ENCODE measurements at regions not wholly inside any gene's neighbourhood (a gene's known extent, or its start where the extent isn't known, plus 50 kb on each side); places are given as distances from the start of the nearest gene placed in this dataset.

- DNase-seq (ENCODE audit: low read depth), result no peak
These were observed 242.8 kb downstream of the ATP23 start for GRCh38 chr12:58184212-58184611.

GRCh38 chr12:58186401-58186800 lies 245.0 kb downstream of the ATP23 start:
- no peak for DNase-seq (ENCODE audit: low read depth)
- TF ChIP-seq, protein P1, sequence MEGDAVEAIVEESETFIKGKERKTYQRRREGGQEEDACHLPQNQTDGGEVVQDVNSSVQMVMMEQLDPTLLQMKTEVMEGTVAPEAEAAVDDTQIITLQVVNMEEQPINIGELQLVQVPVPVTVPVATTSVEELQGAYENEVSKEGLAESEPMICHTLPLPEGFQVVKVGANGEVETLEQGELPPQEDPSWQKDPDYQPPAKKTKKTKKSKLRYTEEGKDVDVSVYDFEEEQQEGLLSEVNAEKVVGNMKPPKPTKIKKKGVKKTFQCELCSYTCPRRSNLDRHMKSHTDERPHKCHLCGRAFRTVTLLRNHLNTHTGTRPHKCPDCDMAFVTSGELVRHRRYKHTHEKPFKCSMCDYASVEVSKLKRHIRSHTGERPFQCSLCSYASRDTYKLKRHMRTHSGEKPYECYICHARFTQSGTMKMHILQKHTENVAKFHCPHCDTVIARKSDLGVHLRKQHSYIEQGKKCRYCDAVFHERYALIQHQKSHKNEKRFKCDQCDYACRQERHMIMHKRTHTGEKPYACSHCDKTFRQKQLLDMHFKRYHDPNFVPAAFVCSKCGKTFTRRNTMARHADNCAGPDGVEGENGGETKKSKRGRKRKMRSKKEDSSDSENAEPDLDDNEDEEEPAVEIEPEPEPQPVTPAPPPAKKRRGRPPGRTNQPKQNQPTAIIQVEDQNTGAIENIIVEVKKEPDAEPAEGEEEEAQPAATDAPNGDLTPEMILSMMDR (IDR thresholded peaks at IDR 0.05; ENCODE audit: insufficient read depth, low read depth, low read length), result no peak
- no peak overlapping the region for H3K4me3 ChIP-seq (ENCODE audit: low read depth, low read length)

More at GRCh38 chr12:58184212-58184611, 242.8 kb downstream of the ATP23 start:
- TF ChIP-seq, protein P1 (IDR thresholded peaks at IDR 0.05; ENCODE audit: insufficient read depth, low read depth, low read length), result no peak
- H3K4me3 ChIP-seq (ENCODE audit: low read depth, low read length), result no peak overlapping the region

GRCh38 chr12:58186914-58187313 lies 245.5 kb downstream of the ATP23 start:
- no peak for DNase-seq (ENCODE audit: low read depth)
- no peak overlapping the region for H3K4me3 ChIP-seq (ENCODE audit: low read depth, low read length)
- TF ChIP-seq, protein P1 (IDR thresholded peaks at IDR 0.05; ENCODE audit: insufficient read depth, low read depth, low read length), result no peak

DNA sequence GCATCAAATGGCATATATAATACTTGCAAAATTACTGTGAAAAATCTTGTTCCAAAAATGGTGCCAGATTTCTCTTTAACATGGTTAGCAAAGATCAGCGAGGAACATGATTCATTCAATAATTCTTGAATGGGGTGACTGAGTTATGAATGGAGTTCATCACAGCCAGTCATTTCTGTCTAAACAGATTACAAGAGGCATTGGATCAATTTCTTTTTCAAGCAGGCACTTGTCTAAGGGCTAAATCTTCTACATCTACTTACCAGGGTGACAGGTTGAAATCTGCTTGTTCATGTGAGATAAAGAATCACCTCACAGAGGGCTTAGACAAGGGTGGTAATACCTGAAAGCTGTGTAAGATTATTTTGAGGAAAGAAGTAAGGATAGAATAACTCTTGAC lies 247.7 kb downstream of the ATP23 start:
- H3K4me3 ChIP-seq (ENCODE audit: low read depth, low read length), result no peak overlapping the region
- DNase-seq (ENCODE audit: low read depth), result no peak
- TF ChIP-seq, protein P1 (IDR thresholded peaks at IDR 0.05; ENCODE audit: insufficient read depth, low read depth, low read length), result no peak

DNA sequence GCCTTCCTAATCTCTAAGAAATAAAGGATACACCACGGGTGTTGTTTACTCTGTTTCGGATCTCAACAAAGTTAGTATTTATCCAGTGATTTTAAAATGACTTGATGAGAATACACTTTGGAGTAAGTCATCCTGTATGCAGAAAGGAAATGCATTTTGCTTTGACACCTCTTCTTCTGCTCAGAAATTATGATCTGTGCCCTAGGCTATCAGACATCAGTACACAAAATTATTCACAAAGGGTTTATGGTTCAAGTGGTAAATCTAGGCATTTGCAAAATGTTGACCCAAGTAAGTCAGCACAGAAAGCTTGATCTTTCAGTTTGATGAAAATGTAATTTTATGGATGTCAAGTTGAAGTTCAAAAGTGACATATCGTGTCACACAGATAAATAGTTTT lies 248.5 kb downstream of the ATP23 start:
- no peak overlapping the region for H3K4me3 ChIP-seq (ENCODE audit: low read depth, low read length)
- DNase-seq (ENCODE audit: low read depth), result no peak
- TF ChIP-seq, protein P1 (IDR thresholded peaks at IDR 0.05; ENCODE audit: insufficient read depth, low read depth, low read length), result no peak

DNA sequence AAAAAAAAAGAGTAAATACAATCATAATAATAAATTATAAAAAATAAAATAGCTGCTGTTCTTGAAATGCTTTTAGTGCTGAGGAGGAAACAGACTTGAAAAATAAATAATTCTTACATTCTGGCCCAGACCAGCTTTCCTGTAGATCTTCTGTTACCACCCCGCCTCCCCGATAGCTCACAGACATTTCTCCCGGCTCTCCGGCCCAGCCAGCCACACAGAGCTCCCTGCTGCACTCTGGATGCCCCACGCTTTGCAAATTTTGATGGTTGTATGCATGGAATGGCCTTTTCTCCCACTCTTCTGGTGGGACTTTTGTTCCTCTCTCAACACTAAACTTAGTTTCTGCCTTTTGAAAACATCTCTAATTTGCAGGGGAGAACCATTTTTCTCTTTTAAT lies 249.3 kb downstream of the ATP23 start:
- TF ChIP-seq, protein P1 (IDR thresholded peaks at IDR 0.05; ENCODE audit: insufficient read depth, low read depth, low read length), result no peak
- no peak for DNase-seq (ENCODE audit: low read depth)
- H3K4me3 ChIP-seq (ENCODE audit: low read depth, low read length), result no peak overlapping the region

DNA sequence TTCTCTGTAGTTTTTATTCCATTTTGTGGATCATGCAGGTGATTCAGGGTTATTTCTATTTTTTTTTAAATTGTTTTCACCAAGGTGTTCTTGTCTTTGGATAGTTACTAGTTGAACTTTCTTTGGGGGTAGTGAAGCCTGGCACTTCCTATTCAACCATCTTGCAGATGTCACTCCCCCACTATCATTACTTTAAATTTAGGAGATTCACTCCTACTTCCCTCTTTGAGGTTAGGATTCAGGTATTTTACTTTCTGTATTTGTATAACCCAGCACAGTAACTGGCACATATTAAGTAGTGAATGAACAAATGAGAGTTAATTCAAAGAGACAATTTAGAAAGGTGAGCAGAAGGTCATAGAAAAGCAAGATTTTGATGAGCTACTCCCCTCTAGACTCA lies 255.6 kb downstream of the ATP23 start:
- TF ChIP-seq, protein P1 (IDR thresholded peaks at IDR 0.05; ENCODE audit: insufficient read depth, low read depth, low read length), result no peak
- no peak overlapping the region for H3K4me3 ChIP-seq (ENCODE audit: low read depth, low read length)
- no peak for DNase-seq (ENCODE audit: low read depth)

All from fibroblast of villous mesenchyme (primary cell).